Stimulated activated naive CD4-positive, alpha-beta T cell treated with Interleukin-2 at 50 U/mL for 16 hours (primary cell): ENCODE measurements at regions not wholly inside any gene's neighbourhood (a gene's known extent, or its start where the extent isn't known, plus 50 kb on each side); places are given as distances from the start of the nearest gene placed in this dataset.
"Not testable (repeated sequence)": the region's sequence is repeated elsewhere in the genome, so short reads cannot be mapped to it uniquely, and the experiment has no call there.

ENCODE experiments used
- DNase-seq: peaks from one replicate; lab custom pipeline; 2025; lab: John Stamatoyannopoulos, UW

GRCh38 chr6:112401083-112401482, 54.0 kb downstream of the RFPL4B start:
- no peak for DNase-seq

- DNase-seq: no peak
Observed at GRCh38 chr6:112407101-112407590, 60.0 kb downstream of the RFPL4B start.

DNA sequence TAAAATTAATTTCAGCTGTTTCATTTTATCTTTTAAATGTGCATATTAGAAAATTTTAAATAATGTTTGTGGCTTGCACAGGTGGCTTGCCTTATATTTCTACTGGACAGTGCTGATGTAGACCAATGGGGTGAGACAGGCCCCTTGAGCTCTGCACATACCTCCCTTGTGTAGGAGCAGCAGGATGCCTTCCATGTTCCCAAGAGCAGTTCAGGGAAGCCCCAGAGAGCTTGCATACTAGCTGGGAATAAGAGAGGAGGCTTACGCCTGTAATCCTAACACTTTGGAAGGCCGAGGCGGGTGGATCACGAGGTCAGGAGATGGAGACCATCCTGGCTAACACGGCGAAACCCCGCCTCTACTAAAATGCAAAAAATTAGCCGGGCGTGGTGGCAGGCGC, 61.4 kb downstream of the RFPL4B start:
- DNase-seq: no peak

DNA sequence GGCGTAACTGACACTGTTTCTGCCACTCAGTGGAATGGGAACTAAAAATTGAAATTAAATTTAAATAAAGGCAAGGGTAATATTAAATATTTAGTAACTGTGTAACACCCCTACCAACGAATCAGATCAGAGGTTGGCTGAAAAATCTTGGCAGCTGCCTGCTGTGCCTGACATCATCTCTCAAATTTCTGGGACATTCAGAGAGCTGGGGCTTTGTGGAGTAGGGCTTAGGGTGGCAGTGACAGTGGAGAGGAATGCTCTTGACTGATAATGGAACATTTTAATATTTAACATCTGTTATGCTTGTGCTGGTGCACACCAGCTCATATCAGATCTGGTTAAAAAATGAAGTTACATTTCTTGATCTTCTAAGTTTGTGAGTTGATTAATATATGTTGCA, 62.2 kb downstream of the RFPL4B start:
- no peak for DNase-seq

DNA sequence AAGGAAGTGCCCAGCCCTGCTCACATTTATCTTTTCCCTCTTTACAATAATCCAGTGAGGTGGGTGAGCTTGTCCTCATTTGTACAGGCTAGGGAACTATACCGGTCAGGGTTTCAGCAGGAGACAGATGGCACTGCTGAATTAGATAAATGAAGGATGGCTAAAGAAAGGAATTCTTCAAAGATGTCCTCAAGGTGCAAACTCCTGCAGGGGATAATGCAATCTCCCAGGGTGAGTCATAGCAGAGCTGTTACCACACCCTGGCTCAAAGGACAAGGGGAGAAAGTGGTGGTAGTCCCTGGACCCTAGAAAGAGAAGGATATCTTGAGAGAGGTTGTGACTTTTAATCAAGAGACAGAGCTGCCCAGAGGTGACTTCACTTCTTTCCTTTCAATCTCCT, 66.7 kb downstream of the RFPL4B start:
- no peak for DNase-seq

GRCh38 chr6:112415366-112415765, 68.2 kb downstream of the RFPL4B start:
- no peak for DNase-seq

GRCh38 chr6:112416866-112417265, 69.7 kb downstream of the RFPL4B start:
- DNase-seq: no peak

DNA sequence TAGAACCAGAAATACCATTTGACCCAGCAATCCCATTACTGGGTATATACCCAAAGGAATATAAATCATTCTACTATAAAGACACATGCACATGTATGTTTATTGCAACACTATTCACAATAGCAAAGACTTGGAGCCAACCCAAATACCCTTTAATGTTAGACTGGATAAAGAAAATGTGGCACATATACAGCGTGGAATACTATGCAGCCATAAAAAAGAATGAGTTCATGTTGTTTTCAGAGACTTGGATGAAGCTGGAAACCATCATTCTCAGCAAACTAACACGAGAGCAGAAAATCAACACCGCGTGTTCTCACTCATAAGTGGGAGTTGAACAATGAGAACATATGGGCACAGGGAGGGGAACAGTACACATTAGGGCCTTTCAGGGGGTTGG, 79.9 kb downstream of the RFPL4B start:
- DNase-seq: not testable (repeated sequence)

- DNase-seq: no peak
Observed at GRCh38 chr6:112427499-112427898, 80.4 kb downstream of the RFPL4B start.

DNA sequence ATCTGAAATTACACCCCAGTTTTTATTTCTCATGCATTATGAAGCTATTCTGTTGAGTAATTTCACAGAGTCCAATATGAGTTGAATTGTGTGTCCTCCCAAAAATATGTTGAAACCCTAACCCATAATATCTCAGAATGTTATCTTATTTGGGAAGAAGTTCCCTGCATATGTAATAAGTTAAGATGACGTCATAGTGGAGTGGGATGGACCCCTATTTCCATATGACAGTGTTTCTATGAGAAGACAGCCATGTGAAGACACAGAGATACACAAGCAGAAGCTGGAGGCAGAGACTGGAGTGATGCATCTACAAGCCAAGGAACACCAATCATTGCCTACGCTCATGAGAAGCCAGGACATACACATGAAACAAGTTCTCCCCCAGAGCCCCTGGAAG, 81.3 kb downstream of the RFPL4B start:
- DNase-seq: no peak

DNA sequence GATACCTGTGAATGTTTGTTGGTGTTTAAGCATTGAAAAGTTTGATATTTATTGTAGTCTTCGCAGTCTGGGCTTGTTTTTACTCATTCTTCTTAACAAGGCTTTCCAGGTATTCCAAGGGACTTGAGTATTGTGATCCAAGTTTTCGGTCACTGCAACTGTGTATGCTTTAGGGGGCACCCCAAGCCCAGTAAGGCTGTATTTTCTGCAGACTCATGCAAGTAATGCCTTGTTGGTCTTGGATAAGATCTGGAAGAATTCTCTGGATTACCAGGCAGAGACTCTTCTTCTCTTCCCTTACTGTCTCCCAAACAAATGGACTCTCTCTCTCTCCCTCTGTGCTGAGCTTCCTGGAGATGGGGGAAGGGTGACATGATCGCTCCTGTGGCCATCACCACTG, 82.1 kb downstream of the RFPL4B start:
- no peak for DNase-seq

DNA sequence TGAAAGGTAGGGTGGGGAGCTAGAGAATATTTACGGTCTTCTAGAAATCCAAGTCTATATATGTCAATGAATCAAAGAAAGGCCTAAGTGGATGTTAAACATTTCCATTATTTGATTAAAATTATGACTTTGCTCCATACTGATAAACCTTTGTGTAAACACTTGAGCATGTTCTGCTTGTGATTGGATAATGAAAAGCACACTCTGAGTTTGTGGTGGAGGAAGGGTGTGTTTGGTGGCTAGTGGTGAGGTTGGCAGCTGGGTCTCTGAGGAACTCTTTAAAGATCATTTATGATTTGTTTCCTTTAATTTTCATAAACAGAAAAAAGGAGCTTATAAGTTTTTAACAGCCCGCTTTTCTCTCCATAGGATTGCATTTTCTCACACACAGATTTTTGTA, 84.7 kb downstream of the RFPL4B start:
- DNase-seq: no peak

GRCh38 chr6:112432853-112433252, 85.7 kb downstream of the RFPL4B start:
- no peak for DNase-seq

- no peak for DNase-seq
Observed at GRCh38 chr6:112433457-112433856, 86.3 kb downstream of the RFPL4B start.

DNA sequence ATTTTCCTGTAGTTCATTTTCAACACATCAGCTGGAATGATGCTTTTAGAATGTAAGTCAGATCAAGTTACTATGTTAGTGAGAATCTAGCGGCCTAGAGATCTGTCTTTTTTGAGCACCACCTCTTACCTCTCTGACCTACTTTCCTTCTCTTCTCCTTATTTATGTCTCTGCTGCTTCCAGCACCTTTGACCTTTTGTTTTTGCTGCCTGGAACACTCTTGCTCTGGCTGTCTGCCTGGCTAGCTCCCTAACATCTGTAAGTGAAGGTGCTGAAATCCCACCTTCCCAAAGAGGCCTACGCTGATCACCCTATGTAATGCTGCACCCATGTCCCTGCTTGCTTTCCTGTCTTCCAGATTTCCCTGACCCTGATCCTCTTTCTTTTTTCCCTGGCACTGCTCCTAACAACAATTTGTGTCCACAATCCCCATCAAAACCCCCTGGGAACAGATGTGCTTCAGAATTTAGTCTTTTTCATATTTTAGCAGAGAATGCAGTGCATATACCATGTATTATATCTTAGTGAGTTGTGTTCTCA, 87.8 kb downstream of the RFPL4B start:
- no peak for DNase-seq

DNA sequence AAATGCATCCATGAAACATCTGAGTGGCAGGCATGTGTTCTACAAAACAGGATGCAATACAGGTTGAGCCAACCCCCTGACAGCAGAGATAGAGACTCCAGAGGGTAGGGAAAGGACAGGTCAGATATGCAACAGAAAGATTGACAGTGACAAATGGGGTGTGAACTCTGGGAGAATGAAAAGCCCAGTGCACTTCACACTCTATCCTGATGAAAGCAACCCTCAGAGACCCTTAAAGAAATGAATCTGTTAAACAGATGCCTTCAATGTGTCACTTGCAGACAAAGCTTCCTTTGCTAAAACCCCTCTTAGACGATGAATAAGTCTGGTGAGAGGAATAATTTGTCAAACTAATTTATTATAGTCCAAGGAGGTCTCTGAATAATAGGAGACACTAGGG, 89.9 kb downstream of the RFPL4B start:
- DNase-seq: no peak

- no peak for DNase-seq
Observed at GRCh38 chr6:112439010-112439409, 91.9 kb downstream of the RFPL4B start.

GRCh38 chr6:112439432-112439831, 92.3 kb downstream of the RFPL4B start:
- DNase-seq: no peak

DNA sequence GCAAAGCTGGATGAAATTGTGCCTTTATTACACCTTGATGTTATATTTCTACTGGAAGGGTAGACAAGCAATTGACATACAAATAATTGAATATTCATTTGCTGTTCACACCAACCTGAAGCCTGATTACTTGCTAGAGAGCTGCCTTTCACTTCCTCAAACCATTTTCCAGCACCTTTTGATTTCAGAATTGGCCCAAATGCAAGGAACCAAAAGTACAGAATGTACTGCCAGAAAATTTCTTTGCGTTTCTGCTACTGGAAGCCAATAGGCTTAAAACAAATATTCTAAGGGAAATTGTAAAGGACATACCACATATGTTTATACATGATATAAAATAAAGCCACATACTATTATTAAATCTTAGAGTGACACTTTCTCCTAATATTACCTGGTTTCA, 94.5 kb downstream of the RFPL4B start:
- DNase-seq: no peak

- DNase-seq: no peak
Observed at GRCh38 chr6:112443179-112444065, 96.3 kb downstream of the RFPL4B start.

- DNase-seq: not testable (repeated sequence)
Observed at GRCh38 chr6:112448786-112449185, 101.7 kb downstream of the RFPL4B start.

- no peak for DNase-seq
Observed at GRCh38 chr6:112450663-112451062, 103.5 kb downstream of the RFPL4B start.

DNA sequence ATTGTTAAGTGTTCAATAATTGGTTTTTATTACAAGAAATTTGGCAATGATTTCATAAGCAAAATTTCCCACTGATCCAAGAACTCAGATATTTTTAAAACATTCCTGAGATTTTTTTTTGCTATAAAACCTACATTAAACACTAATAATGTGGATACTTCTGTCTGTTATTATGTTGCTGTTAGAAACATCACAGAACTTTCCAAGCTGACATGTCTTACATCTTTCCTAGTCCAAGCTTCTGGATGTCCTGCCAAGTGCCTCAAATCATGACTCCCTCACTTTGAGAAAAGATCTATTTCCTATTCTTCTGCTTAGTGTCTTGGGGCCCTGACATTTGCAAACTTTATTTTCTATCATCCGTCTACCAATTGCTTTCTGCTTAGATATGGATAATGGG, 110.8 kb downstream of the RFPL4B start:
- DNase-seq: no peak
